Liver (tissue), 8 donors: ENCODE measurements at regions not wholly inside any gene's neighbourhood (a gene's known extent, or its start where the extent isn't known, plus 50 kb on each side); places are given as distances from the start of the nearest gene placed in this dataset.

Source experiments
- DNase-seq: peaks from one replicate; pipeline ENCODE4 v3.0.0-alpha.2; 2017; ENCODE audit warnings: low spot score
- H3K27ac ChIP-seq, 2 donors: one replicate each; pipeline ENCODE4 v1.7.0; 2013; ENCODE audit warnings: inconsistent platforms in 2 of 2, low read length in 2 of 2, control low read depth in 1 of 2, low read depth in 1 of 2, mild to moderate bottlenecking in 1 of 2
- H3K27me3 ChIP-seq, 4 donors: one replicate each; pipeline versions ENCODE4 v1.6.1 to v1.7.0; 2013; ENCODE audit warnings: low read length in 3 of 4, inconsistent platforms in 1 of 4, mild to moderate bottlenecking in 1 of 4, moderate library complexity in 1 of 4; ENCODE audit not compliant: control insufficient read depth in 4 of 4, insufficient read depth in 4 of 4
- H3K36me3 ChIP-seq, 4 donors: one replicate each; pipeline versions ENCODE4 v1.6.1 to v1.7.0; 2013; ENCODE audit warnings: low read length in 3 of 4, mild to moderate bottlenecking in 3 of 4, low read depth in 1 of 4, moderate library complexity in 1 of 4; ENCODE audit not compliant: control insufficient read depth in 4 of 4, insufficient read depth in 3 of 4
- H3K4me1 ChIP-seq, 4 donors: one replicate each; pipeline versions ENCODE4 v1.6.1 to v1.7.0; 2013; ENCODE audit warnings: low read length in 3 of 4, mild to moderate bottlenecking in 3 of 4, moderate library complexity in 1 of 4; ENCODE audit not compliant: control insufficient read depth in 4 of 4, insufficient read depth in 4 of 4
- H3K4me3 ChIP-seq, 3 donors: one replicate each; pipeline versions ENCODE4 v1.6.1 to v1.7.0; 2013; ENCODE audit warnings: low read length in 3 of 3, control low read depth in 1 of 3, low read depth in 1 of 3, mild to moderate bottlenecking in 1 of 3
- H3K9ac ChIP-seq, 2 donors: one replicate each; pipeline ENCODE4 v1.7.0; 2013; ENCODE audit warnings: low read length in 2 of 2, mild to moderate bottlenecking in 2 of 2, moderate library complexity in 2 of 2, control low read depth in 1 of 2, low read depth in 1 of 2
- H3K9me3 ChIP-seq, 4 donors: one replicate each; pipeline versions ENCODE4 v1.6.1 to v1.7.0; 2013; ENCODE audit warnings: low read length in 3 of 4; ENCODE audit not compliant: control insufficient read depth in 4 of 4
- ATF3 ChIP-seq: IDR thresholded peaks from 2 replicates; pipeline ENCODE4 v1.6.1; 2016; ENCODE audit warnings: antibody characterized with exemption
- EGR1 ChIP-seq, 2 donors: IDR thresholded peaks; 2 replicates each; pipeline ENCODE4 v1.6.1; 2016 to 2018; ENCODE audit warnings: antibody characterized with exemption in 2 of 2, low read depth in 2 of 2
- FOXA2 ChIP-seq: IDR thresholded peaks from 2 replicates; pipeline ENCODE4 v1.6.1; 2016; ENCODE audit warnings: antibody characterized with exemption
- GABPA ChIP-seq, 2 donors: IDR thresholded peaks in 1 of 2; conservative IDR thresholded peaks in 1 of 2; 2 replicates each; pipeline ENCODE4 v1.6.1; 2016; ENCODE audit warnings: antibody characterized with exemption in 2 of 2, mild to moderate bottlenecking in 1 of 2, moderate library complexity in 1 of 2
- JUND ChIP-seq, 2 donors: IDR thresholded peaks; 2 replicates each; pipeline ENCODE4 v1.6.1; 2016; ENCODE audit warnings: antibody characterized with exemption in 2 of 2
- NR2F2 ChIP-seq: IDR thresholded peaks from 2 replicates; pipeline ENCODE4 v1.6.1; 2016; ENCODE audit warnings: antibody characterized with exemption
- RAD21 ChIP-seq, 2 donors: IDR thresholded peaks; 2 replicates each; pipeline ENCODE4 v1.6.1; 2016; ENCODE audit warnings: antibody characterized with exemption in 2 of 2, mild to moderate bottlenecking in 2 of 2
- REST ChIP-seq: IDR thresholded peaks from 2 replicates; pipeline ENCODE4 v1.6.1; 2016; ENCODE audit warnings: antibody characterized with exemption, mild to moderate bottlenecking
- RXRA ChIP-seq, 2 donors: IDR thresholded peaks; 2 replicates each; pipeline ENCODE4 v1.6.1; 2017 to 2018; ENCODE audit warnings: antibody characterized with exemption in 2 of 2, mild to moderate bottlenecking in 1 of 2
- SP1 ChIP-seq: IDR thresholded peaks from 2 replicates; pipeline ENCODE4 v1.6.1; 2018; ENCODE audit warnings: antibody characterized with exemption, mild to moderate bottlenecking
- TAF1 ChIP-seq: conservative IDR thresholded peaks from 2 replicates; pipeline ENCODE4 v1.6.1; 2016; ENCODE audit warnings: antibody characterized with exemption, mild to moderate bottlenecking
- YY1 ChIP-seq: IDR thresholded peaks from 2 replicates; pipeline ENCODE4 v1.6.1; 2016; ENCODE audit warnings: antibody characterized with exemption, mild to moderate bottlenecking
- ZBTB33 ChIP-seq: IDR thresholded peaks from 2 replicates; pipeline ENCODE4 v1.6.1; 2016; ENCODE audit warnings: antibody characterized with exemption
- WGBS: extraction: QIAGEN DNeasy Blood & Tissue Kit; methylation state at CpG from one replicate; pipeline ENCODE4 v1.1.7; 2013; 5-methylcytosine and 5-hydroxymethylcytosine counted together
- TF ChIP-seq, protein P1 (sequence below): fragments of 150-350 bp; IDR thresholded peaks from 2 replicates; pipeline ENCODE4 v1.5.1; 2017; ENCODE audit warnings: improper control_type of control experiment, low read depth, low read length; ENCODE audit not compliant: missing input control
- donor health status: healthy.
- donor health status: healthy.
- donor health status: healthy.
- donor health status: healthy.
- donor health status: healthy.

DNA sequence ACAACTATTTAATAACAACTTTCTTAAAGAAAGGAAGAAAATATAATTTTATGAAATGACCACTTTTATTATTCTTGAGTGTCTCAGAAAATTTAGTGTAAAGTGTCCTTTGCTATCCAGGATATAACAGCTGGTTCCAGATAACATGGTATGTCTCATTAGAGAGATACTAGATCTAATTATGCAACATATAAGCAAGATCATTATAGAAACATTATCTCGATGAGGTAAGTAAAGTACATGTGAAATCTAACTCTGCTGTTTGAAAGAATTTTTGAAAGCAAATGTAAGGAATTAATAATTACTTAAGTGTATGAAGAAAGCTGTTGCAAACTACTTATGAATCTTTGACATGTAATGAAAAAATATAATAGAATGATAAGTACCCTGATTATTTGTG lies 887.4 kb upstream of the CXADR start (continued):
- no peak for TF ChIP-seq ZBTB33

DNA sequence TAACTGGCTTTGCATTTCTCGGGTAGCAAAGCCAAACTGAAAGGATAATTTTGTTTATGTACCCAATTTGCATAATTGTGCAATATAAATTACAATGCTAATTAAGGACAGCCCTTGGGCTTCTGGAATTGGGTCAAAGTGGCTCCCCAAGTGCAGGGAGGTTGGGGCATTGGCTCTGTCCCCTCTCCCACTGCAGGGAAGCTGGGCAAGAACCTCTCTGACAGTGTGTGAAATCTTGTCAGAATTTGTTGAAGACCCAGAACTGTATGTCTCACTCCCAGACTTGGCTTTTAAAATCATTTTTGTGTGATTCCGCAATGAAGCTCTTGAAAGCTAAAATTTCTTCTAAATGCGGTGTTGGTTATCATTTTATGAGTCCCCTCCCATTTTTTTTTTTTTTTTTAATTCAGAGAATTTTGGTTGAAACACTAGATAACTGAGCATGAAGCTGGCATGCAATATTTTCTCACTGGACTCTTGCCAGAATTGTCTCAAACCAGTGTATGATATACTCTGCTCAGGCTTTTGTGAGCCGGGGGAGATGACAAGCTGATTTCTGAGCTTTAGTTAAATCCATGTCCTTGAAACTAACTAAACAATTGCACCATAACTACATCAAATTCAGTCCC lies 878.9 kb upstream of the CXADR start:
- Histone ChIP-seq H3K4me1 (peaks cover 0 to 9% (median 8%) of the 10 kb centered on the region in 4 donors), H3K27ac (no peak overlapping the region), H3K9ac (no peak overlapping the region), H3K9me3 (no peaks in the 10 kb centered on the region), H3K27me3 (no peaks in the 10 kb centered on the region), H3K4me3 (no peak overlapping the region), H3K36me3 (peaks cover 0 to 5% (median 0%) of the 10 kb centered on the region in 4 donors)
- TF ChIP-seq ZBTB33 (no peak), ATF3 (no peak), NR2F2 (no peak), TAF1 (no peak), REST (no peak), RAD21 (IDR thresholded peaks at IDR 0.05) (no peak), EGR1 (IDR thresholded peaks at IDR 0.05; ENCODE audit: low read depth in 2 of 2) (no peak), SP1 (no peak), RXRA (IDR thresholded peaks at IDR 0.05) (no peak)
- DNase-seq: no peak
- WGBS: 61% methylated on average over 4 of the region's 4 CpGs

- Histone ChIP-seq H3K9me3 (no peaks in the 10 kb centered on the region), H3K4me1 (peaks cover 0 to 9% (median 8%) of the 10 kb centered on the region in 4 donors), H3K36me3 (peaks cover 0 to 5% (median 0%) of the 10 kb centered on the region in 4 donors), H3K27ac (no peak overlapping the region), H3K4me3 (no peak overlapping the region), H3K27me3 (no peaks in the 10 kb centered on the region), H3K9ac (no peak overlapping the region)
- 83% methylated on average over 4 of the region's 4 CpGs for WGBS
- DNase-seq: no peak
- TF ChIP-seq, protein P1, sequence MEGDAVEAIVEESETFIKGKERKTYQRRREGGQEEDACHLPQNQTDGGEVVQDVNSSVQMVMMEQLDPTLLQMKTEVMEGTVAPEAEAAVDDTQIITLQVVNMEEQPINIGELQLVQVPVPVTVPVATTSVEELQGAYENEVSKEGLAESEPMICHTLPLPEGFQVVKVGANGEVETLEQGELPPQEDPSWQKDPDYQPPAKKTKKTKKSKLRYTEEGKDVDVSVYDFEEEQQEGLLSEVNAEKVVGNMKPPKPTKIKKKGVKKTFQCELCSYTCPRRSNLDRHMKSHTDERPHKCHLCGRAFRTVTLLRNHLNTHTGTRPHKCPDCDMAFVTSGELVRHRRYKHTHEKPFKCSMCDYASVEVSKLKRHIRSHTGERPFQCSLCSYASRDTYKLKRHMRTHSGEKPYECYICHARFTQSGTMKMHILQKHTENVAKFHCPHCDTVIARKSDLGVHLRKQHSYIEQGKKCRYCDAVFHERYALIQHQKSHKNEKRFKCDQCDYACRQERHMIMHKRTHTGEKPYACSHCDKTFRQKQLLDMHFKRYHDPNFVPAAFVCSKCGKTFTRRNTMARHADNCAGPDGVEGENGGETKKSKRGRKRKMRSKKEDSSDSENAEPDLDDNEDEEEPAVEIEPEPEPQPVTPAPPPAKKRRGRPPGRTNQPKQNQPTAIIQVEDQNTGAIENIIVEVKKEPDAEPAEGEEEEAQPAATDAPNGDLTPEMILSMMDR: no peak
- no peak for TF ChIP-seq JUND (IDR thresholded peaks at IDR 0.05)
- no peak for TF ChIP-seq GABPA (IDR thresholded peaks at IDR 0.05 in 1 of 2, conservative IDR thresholded peaks at IDR 0.05 in 1 of 2)
- no peak for TF ChIP-seq FOXA2
- TF ChIP-seq REST: no peak
- no peak for TF ChIP-seq EGR1 (IDR thresholded peaks at IDR 0.05; ENCODE audit: low read depth in 2 of 2)
- no peak for TF ChIP-seq YY1
- TF ChIP-seq SP1: no peak
- no peak for TF ChIP-seq RXRA (IDR thresholded peaks at IDR 0.05)
These were observed 878.3 kb upstream of the CXADR start for GRCh38 chr21:16634515-16634914.
